Right renal pelvis (tissue), 4 donors: ENCODE measurements at regions not wholly inside any gene's neighbourhood (a gene's known extent, or its start where the extent isn't known, plus 50 kb on each side); places are given as distances from the start of the nearest gene placed in this dataset.
A peak's percentile ranks its signal among the peaks of the same experiment; 100 is the strongest.

Source experiments
- DNase-seq, 4 donors: peaks; one replicate each; pipeline ENCODE4 v3.0.0-alpha.2; 2013; ENCODE audit warnings: low read depth in 4 of 4, low spot score in 3 of 4, missing footprints in 1 of 4

DNA sequence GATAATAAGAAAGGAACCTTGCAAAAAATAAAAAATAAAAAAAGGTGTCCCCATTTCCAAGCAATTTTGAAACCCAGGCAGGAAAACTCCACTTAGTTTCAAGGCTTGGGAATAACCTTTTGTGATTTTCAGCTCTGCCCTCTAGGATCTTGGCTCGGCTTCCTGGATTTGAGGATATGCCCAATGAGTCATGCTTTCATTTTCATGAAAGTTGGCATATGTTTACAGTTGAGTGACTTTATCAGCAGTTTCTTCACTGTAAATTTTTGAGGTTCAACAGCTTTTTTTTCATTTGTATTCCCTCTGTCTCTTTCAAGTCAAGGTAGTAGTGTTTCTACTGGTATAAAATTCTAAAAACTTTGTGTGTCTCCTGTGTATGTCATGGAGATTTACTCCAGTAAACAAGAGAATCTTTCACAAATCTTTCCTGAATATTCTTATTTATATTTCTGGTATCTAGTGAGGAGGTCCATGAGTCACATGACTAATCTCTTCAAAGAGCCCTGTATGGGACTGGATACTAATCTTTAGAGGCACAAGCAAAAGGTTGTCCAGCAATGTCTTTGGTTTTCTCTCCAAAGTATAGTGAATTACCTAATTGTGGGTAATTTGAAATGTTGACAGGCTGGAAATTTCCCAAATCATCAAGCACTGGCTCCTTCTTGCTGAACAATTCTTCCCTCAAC lies 335.3 kb downstream of the BRINP2 start:
- no peak for DNase-seq

- DNase-seq: no peak
Observed at GRCh38 chr1:177495878-177496277, 325.1 kb downstream of the BRINP2 start.

DNA sequence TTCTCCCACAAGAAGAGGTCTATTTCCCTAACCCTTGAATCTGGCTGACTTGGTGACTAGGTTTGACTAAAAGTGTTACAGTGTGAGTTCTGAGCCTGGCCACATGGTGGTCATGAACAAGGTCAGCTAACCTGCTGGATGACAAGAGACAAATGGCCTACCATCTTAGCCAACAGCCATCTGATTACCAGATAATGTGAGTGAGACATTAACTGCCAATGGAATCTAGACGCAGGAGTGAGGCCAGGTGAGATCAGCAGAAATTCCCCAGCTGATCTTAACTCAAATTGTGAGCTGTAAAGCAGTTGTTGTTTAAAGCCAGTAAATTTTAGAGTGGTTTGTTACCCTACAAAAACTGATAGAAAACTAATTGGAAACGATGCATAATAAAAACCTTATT lies 320.0 kb downstream of the BRINP2 start:
- no peak for DNase-seq

- DNase-seq: no peak
Observed at GRCh38 chr1:177490036-177490639, 319.4 kb downstream of the BRINP2 start.

DNA sequence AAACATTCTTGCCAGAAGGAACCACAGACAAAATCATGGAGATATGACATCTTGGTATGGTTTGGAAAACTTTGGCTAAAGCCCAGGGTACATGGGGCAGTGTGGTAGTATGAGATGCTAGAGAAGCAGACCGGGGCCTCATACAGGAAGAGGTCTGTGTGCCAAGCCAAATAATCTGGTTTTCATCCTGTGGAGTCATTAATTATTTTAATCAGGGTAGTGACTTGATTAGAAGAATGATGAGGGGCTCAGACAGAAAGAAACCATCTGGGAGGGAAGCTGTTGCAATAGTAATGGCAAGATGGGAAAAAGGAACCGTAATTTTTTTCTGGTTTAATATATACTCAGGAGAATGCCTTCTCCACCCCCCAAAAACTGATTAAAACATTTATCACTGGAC lies 318.0 kb downstream of the BRINP2 start:
- no peak for DNase-seq

GRCh38 chr1:177487481-177487880 lies 316.7 kb downstream of the BRINP2 start:
- DNase-seq: no peak

GRCh38 chr1:177480741-177481305 lies 310.1 kb downstream of the BRINP2 start:
- no peak for DNase-seq

- DNase-seq: no peak
Observed at GRCh38 chr1:177479600-177479999, 308.8 kb downstream of the BRINP2 start.

- DNase-seq: no peak
Observed at GRCh38 chr1:177476676-177477075, 305.9 kb downstream of the BRINP2 start.

- no peak for DNase-seq
Observed at GRCh38 chr1:177472567-177472966, 301.8 kb downstream of the BRINP2 start.

- no peak for DNase-seq
Observed at GRCh38 chr1:177471244-177471643, 300.5 kb downstream of the BRINP2 start.

- no peak for DNase-seq
Observed at GRCh38 chr1:177469519-177469918, 298.8 kb downstream of the BRINP2 start.

- no peak for DNase-seq
Observed at GRCh38 chr1:177466286-177466685, 295.5 kb downstream of the BRINP2 start.

DNA sequence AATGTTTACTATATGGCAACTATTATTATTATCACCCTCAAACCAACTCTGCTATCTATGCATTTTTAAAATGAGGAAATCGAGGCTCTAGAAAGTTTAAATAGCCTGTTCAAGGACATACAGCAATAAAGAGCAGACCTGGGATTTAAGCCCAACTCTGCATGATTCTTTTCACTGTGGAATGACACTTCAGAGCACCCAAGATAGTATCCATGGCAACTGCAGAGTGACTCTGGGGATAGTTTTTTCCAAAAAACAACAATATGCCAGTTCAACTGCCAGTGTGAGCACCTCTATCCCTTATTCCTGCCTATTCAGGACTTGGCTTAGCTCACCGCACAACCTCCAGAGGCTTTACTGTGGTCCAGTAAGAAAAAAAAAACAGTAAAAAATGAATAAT lies 293.9 kb downstream of the BRINP2 start:
- no peak for DNase-seq

- DNase-seq: peak in 1 of 4 donors; percentile 1
Observed at GRCh38 chr1:177451191-177451590, 280.4 kb downstream of the BRINP2 start.

DNA sequence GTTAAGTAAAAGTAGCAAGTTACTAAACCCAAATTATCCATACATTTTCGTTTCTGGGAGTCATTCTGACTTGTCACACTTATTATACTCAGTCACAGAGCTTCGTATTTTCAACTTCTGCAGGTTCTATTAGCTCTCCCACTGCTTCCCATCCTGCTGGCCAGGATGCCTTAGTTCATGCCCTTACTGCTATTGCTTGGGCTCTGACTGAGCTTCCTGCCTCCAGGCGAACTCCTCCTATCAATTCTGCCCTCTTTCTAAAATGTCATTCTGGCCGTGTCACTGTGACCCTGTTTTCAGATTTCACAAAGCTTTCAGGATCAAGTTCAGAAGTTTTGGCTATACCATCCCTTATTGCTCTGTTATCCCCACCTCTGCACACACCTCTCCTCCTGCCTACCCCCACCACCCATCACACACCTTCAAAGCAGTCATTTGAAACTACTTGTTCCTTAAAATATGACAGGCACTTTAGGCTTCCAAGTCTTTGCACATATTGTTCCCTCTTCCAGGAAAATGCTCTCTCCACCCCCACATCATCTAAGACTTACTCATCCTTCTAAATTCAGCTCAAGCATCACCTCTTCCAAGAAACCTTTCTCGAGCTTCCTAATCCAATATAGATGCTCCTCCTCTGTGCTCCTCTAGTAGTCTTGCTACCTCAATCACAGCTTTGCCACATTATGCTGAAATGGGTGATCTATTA lies 278.0 kb downstream of the BRINP2 start:
- no peak for DNase-seq

GRCh38 chr1:177448036-177448615 lies 277.4 kb downstream of the BRINP2 start:
- DNase-seq: no peak

GRCh38 chr1:177444997-177445746 lies 274.4 kb downstream of the BRINP2 start:
- no peak for DNase-seq

DNA sequence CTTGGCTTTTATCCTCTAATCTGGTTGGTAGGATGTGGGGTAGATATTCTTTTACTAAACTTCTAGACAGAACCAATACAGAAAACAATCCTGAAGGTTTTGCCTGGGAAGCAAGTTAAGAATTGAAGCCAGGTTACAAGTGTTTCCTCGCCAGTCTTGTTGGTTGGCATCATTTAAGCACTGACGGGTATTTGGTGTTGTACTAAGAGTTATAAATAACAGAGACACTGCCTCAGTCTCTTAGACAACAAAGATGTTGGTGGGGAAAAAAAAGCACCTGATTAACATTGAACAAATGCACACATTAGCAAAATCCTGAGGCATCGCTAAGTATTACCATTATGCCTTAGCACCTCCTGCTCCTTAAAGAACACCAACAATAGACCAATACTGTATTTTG lies 272.2 kb downstream of the BRINP2 start:
- DNase-seq: no peak

DNA sequence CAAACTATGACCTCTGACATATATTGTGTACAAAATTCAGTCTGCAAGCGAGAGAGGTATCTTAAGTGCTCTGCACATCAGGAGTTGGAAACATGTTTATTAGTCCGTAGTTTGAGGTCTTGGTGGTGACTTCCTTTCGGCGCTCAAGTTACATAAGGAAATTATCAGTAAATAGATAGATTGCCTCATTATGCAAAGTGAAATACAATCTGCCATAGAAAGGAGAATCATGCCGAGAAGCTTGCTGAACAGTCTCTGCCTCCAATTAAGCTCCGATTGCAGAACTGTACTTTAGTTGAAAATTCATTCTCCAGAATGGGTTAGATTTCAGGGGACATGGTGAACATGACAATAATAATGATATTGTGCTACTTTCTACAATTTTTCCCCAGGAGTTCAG lies 271.8 kb downstream of the BRINP2 start:
- no peak for DNase-seq

GRCh38 chr1:177441281-177441680 lies 270.5 kb downstream of the BRINP2 start:
- DNase-seq: no peak
